ENCODE measurements at regions not wholly inside any gene's neighbourhood (a gene's known extent, or its start where the extent isn't known, plus 50 kb on each side); places are given as distances from the start of the nearest gene placed in this dataset.

- intact Hi-C loops (cut with DNase I): no loop called here
- no peak for ATAC-seq
- no peak for DNase-seq
Observed at GRCh38 chr14:66111891-66112290, 374.3 kb upstream of the CCDC196 start.

- DNase-seq (no peak), ATAC-seq (no peak)
- intact Hi-C loops (cut with DNase I): no loop called here
Observed at GRCh38 chr14:66114071-66114470, 372.1 kb upstream of the CCDC196 start.

- DNase-seq: no peak
- no peak for ATAC-seq
- intact Hi-C loops (cut with DNase I): no loop called here
Observed at GRCh38 chr14:66115740-66116502, 370.2 kb upstream of the CCDC196 start.

- ATAC-seq (no peak), DNase-seq (no peak)
- intact Hi-C loops (cut with DNase I): no loop called here
Observed at GRCh38 chr14:66116732-66117131, 369.4 kb upstream of the CCDC196 start.

- ATAC-seq (peak in 1 of 2 donors; percentile 66), DNase-seq (no peak)
- intact Hi-C loops (cut with DNase I): no loop called here
Observed at GRCh38 chr14:66117600-66117999, 368.6 kb upstream of the CCDC196 start.

- intact Hi-C loops (cut with DNase I): no loop called here
- no peak for DNase-seq
- ATAC-seq: no peak
Observed at GRCh38 chr14:66119606-66120231, 366.5 kb upstream of the CCDC196 start.

GRCh38 chr14:66120402-66120801 lies 365.8 kb upstream of the CCDC196 start:
- ATAC-seq (no peak), DNase-seq (no peak)
- intact Hi-C loops (cut with DNase I): no loop called here

- DNase-seq: no peak
- ATAC-seq: no peak
- intact Hi-C loops (cut with DNase I): no loop called here
Observed at GRCh38 chr14:66121859-66122258, 364.3 kb upstream of the CCDC196 start.

- intact Hi-C loops (cut with DNase I): no loop called here
- DNase-seq: no peak
- ATAC-seq: no peak
Observed at GRCh38 chr14:66129224-66129623, 356.9 kb upstream of the CCDC196 start.

GRCh38 chr14:66131111-66131510 lies 355.1 kb upstream of the CCDC196 start:
- intact Hi-C loops (cut with DNase I): no loop called here
- ATAC-seq (no peak), DNase-seq (no peak)

- DNase-seq: no peak
- no peak for ATAC-seq
- intact Hi-C loops (cut with DNase I): no loop called here
Observed at GRCh38 chr14:66133666-66134065, 352.5 kb upstream of the CCDC196 start.

- intact Hi-C loops (cut with DNase I): no loop called here
- no peak for ATAC-seq
- no peak for DNase-seq
Observed at GRCh38 chr14:66135831-66136230, 350.3 kb upstream of the CCDC196 start.

- DNase-seq: no peak
- no peak for ATAC-seq
- intact Hi-C loops (cut with DNase I): no loop called here
Observed at GRCh38 chr14:66137081-66137480, 349.1 kb upstream of the CCDC196 start.

- peak; percentile 63 to 67 for ATAC-seq
- intact Hi-C loops (cut with DNase I): no loop called here
Observed at GRCh38 chr14:66139432-66139831, 346.7 kb upstream of the CCDC196 start.

GRCh38 chr14:66140213-66140918 lies 345.8 kb upstream of the CCDC196 start:
- ATAC-seq (no peak), DNase-seq (no peak)
- intact Hi-C loops (cut with DNase I): no loop called here

More at GRCh38 chr14:66139432-66139831, 346.7 kb upstream of the CCDC196 start:
- DNase-seq: no peak

- DNase-seq: no peak
- intact Hi-C loops (cut with DNase I): no loop called here
- ATAC-seq: peak; percentile 74 to 84
Observed at GRCh38 chr14:66140963-66141362, 345.2 kb upstream of the CCDC196 start.

GRCh38 chr14:66141733-66142132 lies 344.4 kb upstream of the CCDC196 start:
- DNase-seq (no peak), ATAC-seq (no peak)
- intact Hi-C loops (cut with DNase I): no loop called here

- ATAC-seq (no peak), DNase-seq (no peak)
- intact Hi-C loops (cut with DNase I): no loop called here
Observed at GRCh38 chr14:66143387-66144112, 342.6 kb upstream of the CCDC196 start.

- no peak for ATAC-seq
- no peak for DNase-seq
- intact Hi-C loops (cut with DNase I): no loop called here
Observed at GRCh38 chr14:66152302-66152701, 333.9 kb upstream of the CCDC196 start.

GRCh38 chr14:66152747-66153146 lies 333.4 kb upstream of the CCDC196 start:
- DNase-seq (no peak), ATAC-seq (no peak)
- intact Hi-C loops (cut with DNase I): no loop called here

All from left cardiac atrium (tissue), 4 donors.